B cell (primary cell): ENCODE measurements at regions not wholly inside any gene's neighbourhood (a gene's known extent, or its start where the extent isn't known, plus 50 kb on each side); places are given as distances from the start of the nearest gene placed in this dataset.

ENCODE experiments used
- EZH2 ChIP-seq: IDR thresholded peaks from 2 replicates; pipeline ENCODE4 v1.6.1; 2012; ENCODE audit warnings: borderline replicate concordance, low read depth, mild to moderate bottlenecking, moderate library complexity, low read length; ENCODE audit not compliant: insufficient read depth, poor library complexity, severe bottlenecking
- TF ChIP-seq, protein P1 (sequence below): fragments of 200-600 bp; IDR thresholded peaks from one replicate; pipeline ENCODE4 v1.8.0; 2022; ENCODE audit warnings: antibody characterized with exemption, mild to moderate bottlenecking

- TF ChIP-seq, protein P1, sequence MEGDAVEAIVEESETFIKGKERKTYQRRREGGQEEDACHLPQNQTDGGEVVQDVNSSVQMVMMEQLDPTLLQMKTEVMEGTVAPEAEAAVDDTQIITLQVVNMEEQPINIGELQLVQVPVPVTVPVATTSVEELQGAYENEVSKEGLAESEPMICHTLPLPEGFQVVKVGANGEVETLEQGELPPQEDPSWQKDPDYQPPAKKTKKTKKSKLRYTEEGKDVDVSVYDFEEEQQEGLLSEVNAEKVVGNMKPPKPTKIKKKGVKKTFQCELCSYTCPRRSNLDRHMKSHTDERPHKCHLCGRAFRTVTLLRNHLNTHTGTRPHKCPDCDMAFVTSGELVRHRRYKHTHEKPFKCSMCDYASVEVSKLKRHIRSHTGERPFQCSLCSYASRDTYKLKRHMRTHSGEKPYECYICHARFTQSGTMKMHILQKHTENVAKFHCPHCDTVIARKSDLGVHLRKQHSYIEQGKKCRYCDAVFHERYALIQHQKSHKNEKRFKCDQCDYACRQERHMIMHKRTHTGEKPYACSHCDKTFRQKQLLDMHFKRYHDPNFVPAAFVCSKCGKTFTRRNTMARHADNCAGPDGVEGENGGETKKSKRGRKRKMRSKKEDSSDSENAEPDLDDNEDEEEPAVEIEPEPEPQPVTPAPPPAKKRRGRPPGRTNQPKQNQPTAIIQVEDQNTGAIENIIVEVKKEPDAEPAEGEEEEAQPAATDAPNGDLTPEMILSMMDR, result no peak
- no peak for TF ChIP-seq EZH2
Measured at GRCh38 chr16:52677501-52677900, 130.6 kb upstream of the TOX3 start.
